ENCODE measurements at regions not wholly inside any gene's neighbourhood (a gene's known extent, or its start where the extent isn't known, plus 50 kb on each side); places are given as distances from the start of the nearest gene placed in this dataset.
"Not testable (repeated sequence)": the region's sequence is repeated elsewhere in the genome, so short reads cannot be mapped to it uniquely, and the experiment has no call there.

DNA sequence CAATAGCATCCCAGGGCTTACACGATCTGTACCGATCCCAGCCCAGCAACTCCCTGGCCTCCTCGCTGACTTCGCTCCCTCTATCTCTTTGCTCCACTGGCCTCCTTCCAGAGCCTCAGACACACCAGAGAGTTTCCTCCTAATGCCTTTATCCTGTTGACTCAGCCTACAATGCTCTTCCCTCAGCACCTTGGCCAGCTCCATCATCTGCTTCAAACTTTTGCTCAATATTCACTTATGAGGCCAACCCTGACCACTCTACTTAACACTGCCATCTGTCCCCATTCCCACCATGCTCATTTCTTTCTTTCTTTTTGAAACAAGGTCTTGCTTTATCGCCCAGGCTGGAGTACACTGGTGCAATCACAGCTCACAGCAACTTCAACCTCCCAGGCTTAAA lies 180.9 kb downstream of the CEP170 start:
- not testable (repeated sequence) for DNase-seq (ENCODE audit: low read depth in 4 of 6, low spot score in 6 of 6); H3K4me1 ChIP-seq (ENCODE audit: control insufficient read depth, insufficient read depth, low read length)
- no CpG with 5 or more reads among the region's 5 CpGs for WGBS (ENCODE audit: insufficient coverage)

GRCh38 chr1:243067056-243067455 lies 188.0 kb downstream of the CEP170 start:
- not testable (repeated sequence) for H3K27me3 ChIP-seq (ENCODE audit: control insufficient read depth, insufficient read depth, low read length); H3K4me3 ChIP-seq (ENCODE audit: low read depth, low read length); H3K9me3 ChIP-seq (ENCODE audit: control insufficient read depth, insufficient read depth, low read length); H3K27ac ChIP-seq (ENCODE audit: low read depth, low read length); H3K4me1 ChIP-seq (ENCODE audit: control insufficient read depth, insufficient read depth, low read length); H3K36me3 ChIP-seq (ENCODE audit: control insufficient read depth, insufficient read depth, low read length); DNase-seq (ENCODE audit: low read depth in 4 of 6, low spot score in 6 of 6)
- WGBS (ENCODE audit: insufficient coverage), result no CpG with 5 or more reads among the region's 7 CpGs

More for the DNA sequence above, 180.9 kb downstream of the CEP170 start:
- H3K27ac ChIP-seq (ENCODE audit: low read depth, low read length); H3K9me3 ChIP-seq (ENCODE audit: control insufficient read depth, insufficient read depth, low read length); H3K4me3 ChIP-seq (ENCODE audit: low read depth, low read length); H3K36me3 ChIP-seq (ENCODE audit: control insufficient read depth, insufficient read depth, low read length); H3K27me3 ChIP-seq (ENCODE audit: control insufficient read depth, insufficient read depth, low read length): not testable (repeated sequence)

DNA sequence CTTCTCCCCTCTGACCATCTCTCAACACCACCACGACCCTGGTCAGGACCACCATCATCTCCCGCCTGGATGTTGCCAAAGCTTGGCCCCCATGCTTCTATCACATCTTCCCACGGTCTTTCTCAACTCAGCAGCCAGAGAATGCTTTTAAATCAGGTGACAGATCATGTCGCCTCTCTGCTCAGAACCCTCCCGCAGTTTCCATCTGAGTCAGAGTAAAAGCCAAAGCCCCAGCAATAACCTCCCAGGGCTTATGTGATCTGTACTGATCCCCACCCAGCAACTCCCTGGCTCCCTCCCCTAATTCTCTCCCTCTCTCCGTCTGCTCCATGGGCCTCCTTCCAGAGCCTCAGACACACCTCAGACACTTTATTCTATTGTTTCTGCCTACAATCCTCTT lies 193.1 kb downstream of the CEP170 start:
- not testable (repeated sequence) for H3K4me1 ChIP-seq (ENCODE audit: control insufficient read depth, insufficient read depth, low read length); H3K4me3 ChIP-seq (ENCODE audit: low read depth, low read length); H3K27ac ChIP-seq (ENCODE audit: low read depth, low read length); H3K27me3 ChIP-seq (ENCODE audit: control insufficient read depth, insufficient read depth, low read length); H3K9me3 ChIP-seq (ENCODE audit: control insufficient read depth, insufficient read depth, low read length); DNase-seq (ENCODE audit: low read depth in 4 of 6, low spot score in 6 of 6); H3K36me3 ChIP-seq (ENCODE audit: control insufficient read depth, insufficient read depth, low read length)
- 95% methylated on average over 3 of the region's 6 CpGs for WGBS (ENCODE audit: insufficient coverage)

- H3K27ac ChIP-seq (ENCODE audit: low read depth, low read length); H3K9me3 ChIP-seq (ENCODE audit: control insufficient read depth, insufficient read depth, low read length); H3K36me3 ChIP-seq (ENCODE audit: control insufficient read depth, insufficient read depth, low read length); H3K4me3 ChIP-seq (ENCODE audit: low read depth, low read length); DNase-seq (ENCODE audit: low read depth in 4 of 6, low spot score in 6 of 6); H3K4me1 ChIP-seq (ENCODE audit: control insufficient read depth, insufficient read depth, low read length); H3K27me3 ChIP-seq (ENCODE audit: control insufficient read depth, insufficient read depth, low read length): not testable (repeated sequence)
- WGBS (ENCODE audit: insufficient coverage), result 90% methylated on average over 7 of the region's 22 CpGs
Measured at GRCh38 chr1:243055510-243055909, 199.6 kb downstream of the CEP170 start.

- not testable (repeated sequence) for H3K27me3 ChIP-seq (ENCODE audit: control insufficient read depth, insufficient read depth, low read length); H3K36me3 ChIP-seq (ENCODE audit: control insufficient read depth, insufficient read depth, low read length); H3K9me3 ChIP-seq (ENCODE audit: control insufficient read depth, insufficient read depth, low read length); H3K27ac ChIP-seq (ENCODE audit: low read depth, low read length); H3K4me3 ChIP-seq (ENCODE audit: low read depth, low read length); DNase-seq (ENCODE audit: low read depth in 4 of 6, low spot score in 6 of 6); H3K4me1 ChIP-seq (ENCODE audit: control insufficient read depth, insufficient read depth, low read length)
- 96% methylated on average over 14 of the region's 14 CpGs for WGBS (ENCODE audit: insufficient coverage)
Measured at GRCh38 chr1:243055091-243055490, 200.0 kb downstream of the CEP170 start.

- WGBS (ENCODE audit: insufficient coverage), result 94% methylated on average over 13 of the region's 20 CpGs
- not testable (repeated sequence) for H3K9me3 ChIP-seq (ENCODE audit: control insufficient read depth, insufficient read depth, low read length); H3K27ac ChIP-seq (ENCODE audit: low read depth, low read length); DNase-seq (ENCODE audit: low read depth in 4 of 6, low spot score in 6 of 6); H3K4me1 ChIP-seq (ENCODE audit: control insufficient read depth, insufficient read depth, low read length); H3K27me3 ChIP-seq (ENCODE audit: control insufficient read depth, insufficient read depth, low read length); H3K4me3 ChIP-seq (ENCODE audit: low read depth, low read length); H3K36me3 ChIP-seq (ENCODE audit: control insufficient read depth, insufficient read depth, low read length)
Measured at GRCh38 chr1:243054681-243055080, 200.4 kb downstream of the CEP170 start.

DNA sequence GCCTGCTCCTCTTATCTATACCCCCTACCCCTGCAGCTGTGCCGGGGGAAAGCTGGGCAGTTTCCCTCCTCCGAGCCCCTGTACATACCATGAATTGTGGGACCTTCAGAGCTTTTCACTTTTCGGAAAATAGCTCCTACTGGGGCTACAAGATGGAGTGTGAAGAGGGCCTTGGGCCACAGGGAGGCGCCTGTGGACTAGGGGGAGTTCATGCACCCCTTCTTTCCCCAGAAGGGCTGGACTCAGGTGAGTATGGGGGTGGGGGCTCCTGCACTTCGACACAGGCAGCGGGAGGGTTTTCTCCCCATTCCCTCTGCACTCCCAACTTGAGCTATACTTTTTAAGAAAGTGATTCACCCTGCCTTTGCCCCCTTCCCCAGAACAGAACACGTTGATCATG lies 202.0 kb downstream of the CEP170 start:
- H3K27ac ChIP-seq (ENCODE audit: low read depth, low read length); H3K27me3 ChIP-seq (ENCODE audit: control insufficient read depth, insufficient read depth, low read length); H3K36me3 ChIP-seq (ENCODE audit: control insufficient read depth, insufficient read depth, low read length); DNase-seq (ENCODE audit: low read depth in 4 of 6, low spot score in 6 of 6); H3K9me3 ChIP-seq (ENCODE audit: control insufficient read depth, insufficient read depth, low read length); H3K4me3 ChIP-seq (ENCODE audit: low read depth, low read length); H3K4me1 ChIP-seq (ENCODE audit: control insufficient read depth, insufficient read depth, low read length): not testable (repeated sequence)
- no CpG with 5 or more reads among the region's 7 CpGs for WGBS (ENCODE audit: insufficient coverage)

DNA sequence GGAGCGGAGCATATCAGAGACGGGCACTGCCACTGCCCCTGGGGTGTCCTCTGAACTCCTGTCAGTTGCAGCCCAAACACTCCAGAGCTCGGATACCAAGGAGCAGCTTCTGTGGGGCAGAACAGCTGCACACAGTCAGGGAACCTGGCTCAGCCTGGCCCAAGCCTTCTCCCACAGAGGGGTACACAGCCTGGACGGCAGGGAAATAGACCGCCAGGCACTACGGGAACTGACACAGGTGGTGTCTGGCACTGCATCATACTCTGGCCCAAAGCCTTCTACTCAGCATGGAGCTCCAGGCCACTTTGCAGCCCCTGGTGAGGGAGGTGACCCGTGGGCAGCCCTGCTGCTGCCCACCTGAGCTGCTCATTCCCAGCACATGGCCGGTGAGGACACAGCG lies 204.5 kb downstream of the CEP170 start:
- WGBS (ENCODE audit: insufficient coverage), result no CpG with 5 or more reads among the region's 9 CpGs
- not testable (repeated sequence) for H3K4me1 ChIP-seq (ENCODE audit: control insufficient read depth, insufficient read depth, low read length); H3K27me3 ChIP-seq (ENCODE audit: control insufficient read depth, insufficient read depth, low read length); H3K36me3 ChIP-seq (ENCODE audit: control insufficient read depth, insufficient read depth, low read length); H3K27ac ChIP-seq (ENCODE audit: low read depth, low read length); DNase-seq (ENCODE audit: low read depth in 4 of 6, low spot score in 6 of 6); H3K4me3 ChIP-seq (ENCODE audit: low read depth, low read length); H3K9me3 ChIP-seq (ENCODE audit: control insufficient read depth, insufficient read depth, low read length)

DNA sequence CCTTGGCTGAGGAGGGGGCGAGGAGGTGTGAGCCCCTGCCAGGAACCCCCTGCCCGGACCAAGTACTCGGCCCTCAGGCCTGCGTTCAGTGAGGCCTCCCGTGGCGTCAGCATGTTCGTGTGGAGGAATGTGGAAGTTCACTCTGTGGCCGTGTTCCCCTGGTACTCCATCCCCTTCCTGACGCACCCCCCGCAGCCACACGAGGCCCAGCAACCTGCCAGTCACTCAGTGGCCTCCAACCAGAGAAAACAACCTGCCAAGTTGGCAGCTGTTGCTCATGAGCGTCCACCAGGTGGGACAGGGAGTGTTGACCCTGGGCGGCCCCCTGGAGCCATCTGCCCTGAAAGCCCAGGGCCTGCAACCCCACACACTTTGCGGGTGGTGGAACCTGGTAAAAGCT lies 205.4 kb downstream of the CEP170 start:
- not testable (repeated sequence) for H3K9me3 ChIP-seq (ENCODE audit: control insufficient read depth, insufficient read depth, low read length); H3K27ac ChIP-seq (ENCODE audit: low read depth, low read length); DNase-seq (ENCODE audit: low read depth in 4 of 6, low spot score in 6 of 6); H3K27me3 ChIP-seq (ENCODE audit: control insufficient read depth, insufficient read depth, low read length); H3K4me1 ChIP-seq (ENCODE audit: control insufficient read depth, insufficient read depth, low read length); H3K4me3 ChIP-seq (ENCODE audit: low read depth, low read length); H3K36me3 ChIP-seq (ENCODE audit: control insufficient read depth, insufficient read depth, low read length)
- no CpG with 5 or more reads among the region's 14 CpGs for WGBS (ENCODE audit: insufficient coverage)

DNA sequence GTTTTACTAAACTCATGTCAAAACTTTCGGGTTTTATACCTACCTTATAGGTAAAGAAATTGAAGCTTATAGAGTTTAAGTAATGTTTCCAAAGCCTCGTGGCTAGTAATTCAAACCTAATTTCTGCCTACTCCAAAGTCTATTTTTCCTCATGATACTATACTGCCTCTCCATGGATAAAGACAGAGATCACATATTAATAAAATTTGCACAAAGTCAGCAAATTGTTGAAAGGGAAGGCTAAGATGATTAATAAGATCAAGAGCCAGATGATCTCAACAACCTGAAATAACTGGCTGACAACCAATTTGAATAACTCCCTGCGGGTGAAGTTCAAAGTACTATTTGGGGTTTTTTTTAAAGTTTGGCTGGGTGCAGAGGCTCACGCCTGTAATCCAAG lies 233.7 kb downstream of the CEP170 start:
- WGBS (ENCODE audit: insufficient coverage), result 100% methylated on average over 1 of the region's 4 CpGs
- H3K27ac ChIP-seq (ENCODE audit: low read depth, low read length), result not testable (repeated sequence)

More for the DNA sequence above, 233.7 kb downstream of the CEP170 start:
- DNase-seq (ENCODE audit: low read depth in 4 of 6, low spot score in 6 of 6); H3K4me3 ChIP-seq (ENCODE audit: low read depth, low read length); H3K4me1 ChIP-seq (ENCODE audit: control insufficient read depth, insufficient read depth, low read length); H3K9me3 ChIP-seq (ENCODE audit: control insufficient read depth, insufficient read depth, low read length); H3K36me3 ChIP-seq (ENCODE audit: control insufficient read depth, insufficient read depth, low read length); H3K27me3 ChIP-seq (ENCODE audit: control insufficient read depth, insufficient read depth, low read length): not testable (repeated sequence)

Data from spinal cord (tissue), 9 donors.